HUES6 (cell line): ENCODE measurements at regions not wholly inside any gene's neighbourhood (a gene's known extent, or its start where the extent isn't known, plus 50 kb on each side); places are given as distances from the start of the nearest gene placed in this dataset.

Source experiments
- H3K27ac ChIP-seq: 2 replicates; pipeline ENCODE4 v1.7.0; 2013; ENCODE audit warnings: low read depth, mild to moderate bottlenecking, low read length, inconsistent platforms
- H3K27me3 ChIP-seq: 2 replicates; pipeline ENCODE4 v1.6.1; 2013; ENCODE audit warnings: low read length; ENCODE audit not compliant: control insufficient read depth, insufficient read depth
- H3K36me3 ChIP-seq: 2 replicates; pipeline ENCODE4 v1.6.1; 2013; ENCODE audit warnings: low read length; ENCODE audit not compliant: control insufficient read depth, insufficient read depth
- H3K4me1 ChIP-seq: 2 replicates; pipeline ENCODE4 v1.6.1; 2013; ENCODE audit warnings: low read length; ENCODE audit not compliant: control insufficient read depth, insufficient read depth
- H3K4me3 ChIP-seq: 2 replicates; pipeline ENCODE4 v1.5.1; 2013; ENCODE audit warnings: low read depth, low read length
- H3K9ac ChIP-seq: one replicate; pipeline ENCODE4 v1.6.1; 2013; ENCODE audit warnings: mild to moderate bottlenecking, low read length
- H3K9me3 ChIP-seq: 2 replicates; pipeline ENCODE4 v1.6.1; 2013; ENCODE audit warnings: low read depth, low read length; ENCODE audit not compliant: control insufficient read depth, insufficient read depth

GRCh38 chr22:47299211-47299862, 536.9 kb downstream of the TBC1D22A start:
- H3K36me3 ChIP-seq, result no peaks in the 10 kb centered on the region
- no peaks in the 10 kb centered on the region for H3K4me1 ChIP-seq
- no peak overlapping the region for H3K9ac ChIP-seq
- no peaks in the 10 kb centered on the region for H3K27me3 ChIP-seq
- no peak overlapping the region for H3K4me3 ChIP-seq
- H3K27ac ChIP-seq, result no peak overlapping the region
- H3K9me3 ChIP-seq, result peaks cover 90% of the 10 kb centered on the region; the same call in 1 of the 2 replicates

GRCh38 chr22:47298017-47298785, 535.8 kb downstream of the TBC1D22A start:
- Histone ChIP-seq H3K9me3 (peaks cover 90% of the 10 kb centered on the region; the same call in 1 of the 2 replicates), H3K27ac (no peak overlapping the region), H3K36me3 (no peaks in the 10 kb centered on the region), H3K27me3 (no peaks in the 10 kb centered on the region), H3K4me1 (no peaks in the 10 kb centered on the region), H3K9ac (no peak overlapping the region), H3K4me3 (no peak overlapping the region)

GRCh38 chr22:47297261-47298016, 535.0 kb downstream of the TBC1D22A start:
- no peaks in the 10 kb centered on the region for H3K4me1 ChIP-seq
- H3K27ac ChIP-seq, result no peak overlapping the region
- H3K4me3 ChIP-seq, result no peak overlapping the region
- H3K27me3 ChIP-seq, result no peaks in the 10 kb centered on the region
- peaks cover 90% of the 10 kb centered on the region; the same call in 1 of the 2 replicates for H3K9me3 ChIP-seq
- no peaks in the 10 kb centered on the region for H3K36me3 ChIP-seq
- no peak overlapping the region for H3K9ac ChIP-seq

GRCh38 chr22:47296405-47297260, 534.2 kb downstream of the TBC1D22A start:
- no peaks in the 10 kb centered on the region for H3K27me3 ChIP-seq
- no peaks in the 10 kb centered on the region for H3K36me3 ChIP-seq
- no peaks in the 10 kb centered on the region for H3K4me1 ChIP-seq
- peaks cover 89% of the 10 kb centered on the region; the same call in 1 of the 2 replicates for H3K9me3 ChIP-seq
- H3K9ac ChIP-seq, result no peak overlapping the region
- H3K27ac ChIP-seq, result no peak overlapping the region
- H3K4me3 ChIP-seq, result no peak overlapping the region

- no peak overlapping the region for H3K4me3 ChIP-seq
- H3K9me3 ChIP-seq, result peaks cover 91% of the 10 kb centered on the region; the same call in 1 of the 2 replicates
Measured at GRCh38 chr22:47295982-47296381, 533.5 kb downstream of the TBC1D22A start.

GRCh38 chr22:47295226-47295901, 532.9 kb downstream of the TBC1D22A start:
- H3K36me3 ChIP-seq, result no peaks in the 10 kb centered on the region
- no peaks in the 10 kb centered on the region for H3K27me3 ChIP-seq
- peaks cover 89% of the 10 kb centered on the region; the same call in 1 of the 2 replicates for H3K9me3 ChIP-seq

More at GRCh38 chr22:47295982-47296381, 533.5 kb downstream of the TBC1D22A start:
- H3K9ac ChIP-seq, result no peak overlapping the region
- H3K27me3 ChIP-seq, result no peaks in the 10 kb centered on the region
- no peak overlapping the region for H3K27ac ChIP-seq
- H3K36me3 ChIP-seq, result no peaks in the 10 kb centered on the region
- no peaks in the 10 kb centered on the region for H3K4me1 ChIP-seq

GRCh38 chr22:47294576-47294975, 532.1 kb downstream of the TBC1D22A start:
- Histone ChIP-seq H3K4me3 (no peak overlapping the region), H3K9me3 (peaks cover 86% of the 10 kb centered on the region; the same call in 1 of the 2 replicates), H3K36me3 (no peaks in the 10 kb centered on the region), H3K4me1 (no peaks in the 10 kb centered on the region), H3K9ac (no peak overlapping the region), H3K27me3 (no peaks in the 10 kb centered on the region), H3K27ac (no peak overlapping the region)

More at GRCh38 chr22:47295226-47295901, 532.9 kb downstream of the TBC1D22A start:
- Histone ChIP-seq H3K4me3 (no peak overlapping the region), H3K4me1 (no peaks in the 10 kb centered on the region), H3K27ac (no peak overlapping the region), H3K9ac (no peak overlapping the region)

- Histone ChIP-seq H3K27ac (no peak overlapping the region), H3K4me1 (no peaks in the 10 kb centered on the region), H3K27me3 (no peaks in the 10 kb centered on the region), H3K36me3 (no peaks in the 10 kb centered on the region), H3K9me3 (peaks cover 89% of the 10 kb centered on the region; the same call in 1 of the 2 replicates), H3K9ac (no peak overlapping the region), H3K4me3 (no peak overlapping the region)
Measured at GRCh38 chr22:47294222-47294532, 531.7 kb downstream of the TBC1D22A start.

GRCh38 chr22:47293368-47294221, 531.1 kb downstream of the TBC1D22A start:
- Histone ChIP-seq H3K9me3 (peaks cover 92% of the 10 kb centered on the region; the same call in 1 of the 2 replicates), H3K4me3 (no peak overlapping the region), H3K4me1 (no peaks in the 10 kb centered on the region), H3K9ac (no peak overlapping the region), H3K36me3 (no peaks in the 10 kb centered on the region), H3K27ac (no peak overlapping the region), H3K27me3 (no peaks in the 10 kb centered on the region)
